GM12878 (cell line): ENCODE measurements at regions not wholly inside any gene's neighbourhood (a gene's known extent, or its start where the extent isn't known, plus 50 kb on each side); places are given as distances from the start of the nearest gene placed in this dataset.

ENCODE experiments used
- ATAC-seq: fragments of 200-7000 bp; cut with Tn5 transposase; 3 replicates; pipeline ENCODE4 v1.9.1; 2020; ENCODE audit warnings: mild to moderate bottlenecking, moderate library complexity
- BruUV-seq: library from RNA; stranded (reverse); fragments of 400-500 nt; replicated peaks from 2 replicates; lab custom pipeline; 2021; lab: Mats Ljungman, UMichigan
- CTCF ChIA-PET: fragments of 300-600 bp; sonication (Branson Sonifier 250); formaldehyde crosslinking; extraction: SDS; loops from one replicate; lab custom pipeline; 2021; ENCODE audit warnings: inconsistent platforms; lab: Yijun Ruan, JAX
- POLR2A ChIA-PET: fragments of 350-600 bp; formaldehyde crosslinking; extraction: SDS; loops from one replicate; lab custom pipeline; 2021; ENCODE audit warnings: inconsistent platforms; lab: Charles Lee
- RAD21 ChIA-PET: fragments of 300-600 bp; sonication (Branson Sonifier 250); formaldehyde crosslinking; loops from one replicate; lab custom pipeline; 2023; ENCODE audit warnings: antibody characterized with exemption; ENCODE audit not compliant: unreplicated experiment; lab: Charles Lee
- SMC1A ChIA-PET: fragments of 300-600 bp; sonication (Branson Sonifier 250); formaldehyde crosslinking; loops from one replicate; lab custom pipeline; 2023; ENCODE audit not compliant: unreplicated experiment, uncharacterized antibody; lab: Charles Lee
- DNase-seq: peaks from one replicate; pipeline ENCODE4 v3.0.0-alpha.2; 2011; ENCODE audit warnings: low read depth, low spot score
- FAIRE-seq: peaks from 3 replicates; lab custom pipeline; 2011; peaks lifted over from hg19 to GRCh38; lab: Jason Lieb, UNC
- H2AFZ ChIP-seq: 2 replicates; pipeline ENCODE4 v1.6.0; 2011; ENCODE audit warnings: low read depth, low read length, control low read depth; ENCODE audit not compliant: control insufficient read depth
- H3K27ac ChIP-seq: 2 replicates; pipeline ENCODE4 v1.5.1; 2011; ENCODE audit warnings: control low read depth; ENCODE audit not compliant: control insufficient read depth, insufficient read depth
- H3K27me3 ChIP-seq, 2 experiments: replicated peaks in 1 of 2; 2 replicates each; pipeline versions ENCODE4 v1.6.0 to v1.6.1; 2011; ENCODE audit warnings: low read length in 1 of 2; ENCODE audit not compliant: control insufficient read depth in 2 of 2, insufficient read depth in 2 of 2
- H3K36me3 ChIP-seq, 2 experiments: 2 replicates each; pipeline ENCODE4 v1.5.1; 2011; ENCODE audit warnings: low read length in 1 of 2; ENCODE audit not compliant: control insufficient read depth in 2 of 2, insufficient read depth in 2 of 2
- H3K4me1 ChIP-seq: 2 replicates; pipeline ENCODE4 v1.6.1; 2011; ENCODE audit warnings: mild to moderate bottlenecking, low read length, moderate library complexity, mixed read lengths; ENCODE audit not compliant: control insufficient read depth, insufficient read depth
- H3K4me2 ChIP-seq: 2 replicates; pipeline ENCODE4 v1.6.0; 2011; ENCODE audit warnings: control low read depth; ENCODE audit not compliant: control insufficient read depth, insufficient read depth
- H3K4me3 ChIP-seq: fragments of 200-600 bp; sonication (generic); 2 replicates; pipeline ENCODE4 v1.5.1; 2016
- H3K79me2 ChIP-seq: 2 replicates; pipeline ENCODE4 v1.6.0; 2011; ENCODE audit warnings: low read length; ENCODE audit not compliant: control insufficient read depth, insufficient read depth
- H3K9ac ChIP-seq: 2 replicates; pipeline ENCODE4 v1.8.0; 2011; ENCODE audit warnings: low read length, control low read depth, mixed read lengths; ENCODE audit not compliant: control insufficient read depth, insufficient read depth
- H3K9me3 ChIP-seq: replicated peaks from 3 replicates; pipeline ENCODE4 v1.5.1; 2011; ENCODE audit warnings: mild to moderate bottlenecking, low read length; ENCODE audit not compliant: control insufficient read depth, insufficient read depth
- H4K20me1 ChIP-seq: 2 replicates; pipeline ENCODE4 v1.6.0; 2011; ENCODE audit not compliant: control insufficient read depth, insufficient read depth
- ELK1 ChIP-seq: IDR thresholded peaks from 2 replicates; pipeline ENCODE4 v1.6.1; 2012; ENCODE audit warnings: low read depth, low read length, improper control_type of control experiment
- ESRRA ChIP-seq: IDR thresholded peaks from 2 replicates; pipeline ENCODE4 v1.6.1; 2012; ENCODE audit warnings: mild to moderate bottlenecking, low read length, improper control_type of control experiment
- MYB ChIP-seq: fragments of 150-350 bp; IDR thresholded peaks from 2 replicates; pipeline ENCODE4 v1.6.1; 2014; ENCODE audit warnings: mild to moderate bottlenecking, low read depth, low read length, borderline replicate concordance
- NFIC ChIP-seq: IDR thresholded peaks from 2 replicates; pipeline ENCODE4 v1.6.1; 2012; ENCODE audit warnings: low read depth, mild to moderate bottlenecking, inconsistent platforms, low read length, moderate library complexity
- POU2F2 ChIP-seq: IDR thresholded peaks from 3 replicates; pipeline ENCODE4 v1.6.1; 2011; ENCODE audit warnings: low read depth, mild to moderate bottlenecking, low read length, borderline replicate concordance
- SMAD1 ChIP-seq: fragments of 450-650 bp; IDR thresholded peaks from 2 replicates; pipeline ENCODE4 v1.6.1; 2018; ENCODE audit warnings: mild to moderate bottlenecking, low read depth; ENCODE audit not compliant: partially characterized antibody
- SMARCA5 ChIP-seq: fragments of 450-650 bp; IDR thresholded peaks from 2 replicates; pipeline ENCODE4 v1.6.1; 2017; ENCODE audit warnings: mild to moderate bottlenecking
- ZNF207 ChIP-seq: fragments of 450-650 bp; IDR thresholded peaks from 2 replicates; pipeline ENCODE4 v1.6.1; 2014; ENCODE audit warnings: antibody characterized with exemption, mild to moderate bottlenecking, borderline replicate concordance
- ZNF217 ChIP-seq: fragments of 450-650 bp; IDR thresholded peaks from 2 replicates; pipeline ENCODE4 v1.6.1; 2017; ENCODE audit warnings: antibody characterized with exemption, mild to moderate bottlenecking
- WGBS: methylation state at CpG from one replicate; pipeline ENCODE4 v1.1.6; 2016; ENCODE audit warnings: low lambda C conversion rate; ENCODE audit not compliant: insufficient replicate concordance, insufficient coverage; ENCODE audit errors: missing lambda C conversion rate; 5-methylcytosine and 5-hydroxymethylcytosine counted together
- in situ Hi-C: fragments of 300-500 bp; cut with MboI; formaldehyde crosslinking; loops from 9 replicates; pipeline ENCODE4 v1.14.3; 2018; ENCODE audit warnings: mixed read lengths
- intact Hi-C: fragments of 100-400 bp; cut with micrococcal nuclease; formaldehyde crosslinking; loops from one replicate; pipeline ENCODE4 v1.14.2; 2022; ENCODE audit not compliant: unreplicated experiment

- CTCF ChIA-PET = no interaction called here
- intact Hi-C loops (no loop called here), in situ Hi-C loops (no loop called here)
- no peak for DNase-seq
- Histone ChIP-seq H3K9me3 (no peaks in the 10 kb centered on the region), H3K36me3 (no peaks in the 10 kb centered on the region), H4K20me1 (no peaks in the 10 kb centered on the region), H2AFZ (no peak overlapping the region), H3K27ac (no peak overlapping the region), H3K79me2 (no peaks in the 10 kb centered on the region), H3K4me2 (no peak overlapping the region), H3K4me3 (no peak overlapping the region), H3K27me3 (no peaks in the 10 kb centered on the region), H3K9ac (no peak overlapping the region), H3K4me1 (no peaks in the 10 kb centered on the region)
- 0% methylated on average over 1 of the region's 1 CpG for WGBS
- SMC1A ChIA-PET = no interaction called here
- no peak for FAIRE-seq
- POLR2A ChIA-PET = no interaction called here
- no TSS peak for BruUV-seq
- TF ChIP-seq MYB = no peak
- TF ChIP-seq ELK1 = no peak
- no peak for TF ChIP-seq SMAD1
- TF ChIP-seq NFIC = no peak
- no peak for TF ChIP-seq SMARCA5
- no peak for TF ChIP-seq POU2F2
- no peak for TF ChIP-seq ESRRA
- no peak for TF ChIP-seq ZNF217
- TF ChIP-seq ZNF207 = no peak
- no peak for ATAC-seq
- RAD21 ChIA-PET = no interaction called here
Measured at GRCh38 chr2:185502351-185502750, 236.3 kb upstream of the FSIP2 start.
